Activated T-cell treated with anti-CD3 and anti-CD28 coated beads, Interleukin-2, amount 50 U/mL, for 1 hour (primary cell): ENCODE measurements at regions not wholly inside any gene's neighbourhood (a gene's known extent, or its start where the extent isn't known, plus 50 kb on each side); places are given as distances from the start of the nearest gene placed in this dataset.
"Not testable (repeated sequence)": the region's sequence is repeated elsewhere in the genome, so short reads cannot be mapped to it uniquely, and the experiment has no call there.

Source experiments
- DNase-seq: peaks from one replicate; pipeline ENCODE4 v3.0.0-alpha.2; 2020

GRCh38 chr5:5780253-5780652 lies 357.8 kb downstream of the ICE1 start:
- DNase-seq, result no peak

GRCh38 chr5:5777013-5777412 lies 354.5 kb downstream of the ICE1 start:
- DNase-seq, result no peak

- DNase-seq, result no peak
Measured at GRCh38 chr5:5772202-5772601, 349.7 kb downstream of the ICE1 start.

GRCh38 chr5:5770825-5771224 lies 348.3 kb downstream of the ICE1 start:
- DNase-seq, result no peak

- no peak for DNase-seq
Measured at GRCh38 chr5:5767286-5767928, 344.9 kb downstream of the ICE1 start.

GRCh38 chr5:5765066-5765850 lies 342.8 kb downstream of the ICE1 start:
- no peak for DNase-seq

GRCh38 chr5:5764246-5764645 lies 341.8 kb downstream of the ICE1 start:
- no peak for DNase-seq

GRCh38 chr5:5756762-5757161 lies 334.3 kb downstream of the ICE1 start:
- no peak for DNase-seq

GRCh38 chr5:5755888-5756287 lies 333.4 kb downstream of the ICE1 start:
- DNase-seq, result no peak

GRCh38 chr5:5752844-5753243 lies 330.4 kb downstream of the ICE1 start:
- no peak for DNase-seq

GRCh38 chr5:5751987-5752386 lies 329.5 kb downstream of the ICE1 start:
- no peak for DNase-seq

GRCh38 chr5:5751498-5751897 lies 329.0 kb downstream of the ICE1 start:
- DNase-seq, result no peak

GRCh38 chr5:5741418-5741817 lies 318.9 kb downstream of the ICE1 start:
- DNase-seq, result no peak

GRCh38 chr5:5739490-5739945 lies 317.0 kb downstream of the ICE1 start:
- no peak for DNase-seq

- no peak for DNase-seq
Measured at GRCh38 chr5:5738797-5739489, 316.5 kb downstream of the ICE1 start.

- no peak for DNase-seq
Measured at GRCh38 chr5:5736007-5736406, 313.5 kb downstream of the ICE1 start.

- DNase-seq, result not testable (repeated sequence)
Measured at GRCh38 chr5:5733058-5733457, 310.6 kb downstream of the ICE1 start.

- DNase-seq, result no peak
Measured at GRCh38 chr5:5726401-5726800, 303.9 kb downstream of the ICE1 start.

GRCh38 chr5:5721881-5722280 lies 299.4 kb downstream of the ICE1 start:
- DNase-seq, result no peak

GRCh38 chr5:5719292-5719691 lies 296.8 kb downstream of the ICE1 start:
- DNase-seq, result no peak

- no peak for DNase-seq
Measured at GRCh38 chr5:5716665-5717064, 294.2 kb downstream of the ICE1 start.

GRCh38 chr5:5711592-5711991 lies 289.1 kb downstream of the ICE1 start:
- no peak for DNase-seq

GRCh38 chr5:5711112-5711511 lies 288.6 kb downstream of the ICE1 start:
- no peak for DNase-seq

- no peak for DNase-seq
Measured at GRCh38 chr5:5710471-5710870, 288.0 kb downstream of the ICE1 start.
